ENCODE measurements at regions not wholly inside any gene's neighbourhood (a gene's known extent, or its start where the extent isn't known, plus 50 kb on each side); places are given as distances from the start of the nearest gene placed in this dataset.

DNA sequence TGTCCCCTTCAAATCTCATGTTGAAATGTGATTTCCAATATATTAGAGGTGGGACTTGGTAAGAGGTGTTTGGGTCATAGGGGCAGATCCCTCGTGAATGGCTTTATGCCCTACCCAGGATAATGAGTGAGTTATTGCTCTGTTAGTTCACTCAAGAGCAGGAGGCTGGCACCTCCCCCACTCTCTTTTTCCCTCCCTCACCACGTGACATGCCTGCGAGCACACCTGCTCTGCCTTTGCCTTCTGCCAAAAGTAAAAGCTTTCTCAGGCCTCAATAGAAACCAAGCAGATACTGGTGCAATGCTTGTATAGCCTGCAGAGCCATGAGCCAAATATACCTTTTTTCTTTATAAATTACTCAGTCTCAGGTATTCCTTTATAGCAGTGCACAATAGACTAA, 286.3 kb upstream of the UGT8 start:
- TF ChIP-seq, protein P1, sequence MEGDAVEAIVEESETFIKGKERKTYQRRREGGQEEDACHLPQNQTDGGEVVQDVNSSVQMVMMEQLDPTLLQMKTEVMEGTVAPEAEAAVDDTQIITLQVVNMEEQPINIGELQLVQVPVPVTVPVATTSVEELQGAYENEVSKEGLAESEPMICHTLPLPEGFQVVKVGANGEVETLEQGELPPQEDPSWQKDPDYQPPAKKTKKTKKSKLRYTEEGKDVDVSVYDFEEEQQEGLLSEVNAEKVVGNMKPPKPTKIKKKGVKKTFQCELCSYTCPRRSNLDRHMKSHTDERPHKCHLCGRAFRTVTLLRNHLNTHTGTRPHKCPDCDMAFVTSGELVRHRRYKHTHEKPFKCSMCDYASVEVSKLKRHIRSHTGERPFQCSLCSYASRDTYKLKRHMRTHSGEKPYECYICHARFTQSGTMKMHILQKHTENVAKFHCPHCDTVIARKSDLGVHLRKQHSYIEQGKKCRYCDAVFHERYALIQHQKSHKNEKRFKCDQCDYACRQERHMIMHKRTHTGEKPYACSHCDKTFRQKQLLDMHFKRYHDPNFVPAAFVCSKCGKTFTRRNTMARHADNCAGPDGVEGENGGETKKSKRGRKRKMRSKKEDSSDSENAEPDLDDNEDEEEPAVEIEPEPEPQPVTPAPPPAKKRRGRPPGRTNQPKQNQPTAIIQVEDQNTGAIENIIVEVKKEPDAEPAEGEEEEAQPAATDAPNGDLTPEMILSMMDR (IDR thresholded peaks at IDR 0.05 in 4 of 5, conservative IDR thresholded peaks at IDR 0.05 in 1 of 5) = no peak
- TF ChIP-seq POLR2A (IDR thresholded peaks at IDR 0.05) = no peak

Data from gastrocnemius medialis (tissue), 4 donors.